ENCODE measurements at regions not wholly inside any gene's neighbourhood (a gene's known extent, or its start where the extent isn't known, plus 50 kb on each side); places are given as distances from the start of the nearest gene placed in this dataset.

DNA sequence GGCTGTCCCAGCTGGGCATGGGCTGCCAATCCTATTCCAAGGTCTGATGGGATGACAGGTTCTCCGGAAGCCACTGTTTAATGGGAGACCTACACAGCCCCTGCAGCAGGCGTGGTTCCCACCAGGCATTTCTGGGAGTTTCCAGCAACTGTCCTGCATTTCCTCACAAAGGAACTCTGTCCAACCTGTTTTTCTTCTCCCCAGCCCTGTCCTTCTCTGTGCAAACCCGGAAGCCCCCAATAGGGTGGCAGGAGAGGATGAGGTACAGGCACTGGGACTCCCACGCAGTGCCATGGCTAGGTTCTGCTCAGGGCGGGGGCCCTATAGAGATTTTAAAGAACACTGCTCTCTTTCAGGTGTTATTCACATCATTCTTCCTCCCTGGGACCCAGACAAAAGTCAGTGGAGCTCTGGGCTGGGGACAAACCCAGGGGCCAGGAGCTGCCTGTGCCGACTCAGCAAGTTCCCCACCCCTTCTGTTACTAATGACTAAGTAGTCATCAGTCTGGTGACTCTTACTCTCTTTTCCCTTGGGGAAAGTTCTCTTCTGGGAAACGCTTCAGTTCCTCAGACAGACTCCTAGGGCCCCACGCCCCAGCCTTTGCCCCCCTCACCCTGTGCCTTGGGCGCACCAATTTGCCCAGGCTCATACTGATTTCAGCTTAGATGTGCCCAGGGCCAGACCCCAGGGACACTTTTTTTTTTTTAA lies 97.7 kb downstream of the CD47 start:
- no peak for DNase-seq (ENCODE audit: extremely low read depth in 1 of 11, low read depth in 9 of 11, low spot score in 4 of 11)

DNA sequence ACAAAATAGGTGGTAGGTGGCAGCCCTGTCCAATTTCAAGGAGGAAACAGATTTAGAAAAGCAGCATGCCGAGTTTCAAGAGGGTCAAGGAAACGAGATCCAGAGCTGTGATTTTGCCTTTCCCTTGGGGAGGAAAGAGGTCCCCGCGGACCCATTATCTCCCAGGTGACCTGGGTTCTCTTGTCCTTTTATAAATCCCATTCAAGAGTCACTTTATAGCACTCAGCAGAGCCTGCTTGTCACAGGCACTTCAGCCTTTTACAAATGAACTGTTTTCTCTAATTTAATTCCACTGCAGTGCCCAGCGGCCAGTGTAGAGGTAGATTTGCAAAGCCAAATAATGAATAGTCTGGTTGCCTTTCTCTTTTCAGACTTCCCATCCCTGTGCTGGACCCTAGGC lies 99.9 kb downstream of the CD47 start:
- no peak for DNase-seq (ENCODE audit: extremely low read depth in 1 of 11, low read depth in 9 of 11, low spot score in 4 of 11)

DNA sequence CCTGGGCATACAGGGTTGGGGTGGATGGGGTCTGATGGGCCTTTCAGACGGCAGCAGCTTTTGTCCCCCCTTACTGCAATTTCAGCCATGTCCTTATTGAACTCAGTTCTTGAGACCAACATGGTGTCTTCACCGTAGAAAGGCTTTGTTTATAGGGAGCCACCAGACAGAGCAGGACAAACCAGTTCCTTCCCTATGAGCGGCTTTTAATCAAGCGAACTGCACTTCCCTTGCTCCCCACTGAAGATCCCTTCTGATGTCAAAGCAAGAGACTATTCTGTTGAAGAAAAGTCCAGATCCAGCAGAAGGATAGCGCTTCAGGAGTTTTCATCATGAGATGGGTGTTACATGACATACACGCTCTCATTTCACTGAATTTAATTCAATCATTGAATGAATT lies 100.4 kb downstream of the CD47 start:
- DNase-seq (ENCODE audit: extremely low read depth in 1 of 11, low read depth in 9 of 11, low spot score in 4 of 11), result no peak

DNA sequence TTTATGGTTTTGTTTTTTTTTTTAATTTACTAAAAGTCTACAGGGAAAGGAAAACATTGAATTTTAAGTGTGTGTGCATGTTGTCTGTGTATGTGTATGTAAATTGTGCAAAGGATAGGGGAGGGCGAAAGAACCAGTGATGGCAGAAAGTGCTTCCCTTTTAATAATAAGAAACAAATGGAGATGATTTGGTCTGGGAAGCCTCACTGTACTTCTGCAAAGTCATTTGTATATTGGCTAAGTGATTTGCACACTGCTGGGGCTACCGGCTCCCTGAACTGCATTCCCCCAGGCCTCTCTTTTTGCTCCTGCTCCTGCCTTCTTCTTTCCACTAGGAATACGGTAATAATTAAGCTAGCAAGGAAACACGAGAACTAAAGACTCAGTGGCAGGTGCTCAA lies 101.2 kb downstream of the CD47 start:
- DNase-seq (ENCODE audit: extremely low read depth in 1 of 11, low read depth in 9 of 11, low spot score in 4 of 11), result no peak

DNA sequence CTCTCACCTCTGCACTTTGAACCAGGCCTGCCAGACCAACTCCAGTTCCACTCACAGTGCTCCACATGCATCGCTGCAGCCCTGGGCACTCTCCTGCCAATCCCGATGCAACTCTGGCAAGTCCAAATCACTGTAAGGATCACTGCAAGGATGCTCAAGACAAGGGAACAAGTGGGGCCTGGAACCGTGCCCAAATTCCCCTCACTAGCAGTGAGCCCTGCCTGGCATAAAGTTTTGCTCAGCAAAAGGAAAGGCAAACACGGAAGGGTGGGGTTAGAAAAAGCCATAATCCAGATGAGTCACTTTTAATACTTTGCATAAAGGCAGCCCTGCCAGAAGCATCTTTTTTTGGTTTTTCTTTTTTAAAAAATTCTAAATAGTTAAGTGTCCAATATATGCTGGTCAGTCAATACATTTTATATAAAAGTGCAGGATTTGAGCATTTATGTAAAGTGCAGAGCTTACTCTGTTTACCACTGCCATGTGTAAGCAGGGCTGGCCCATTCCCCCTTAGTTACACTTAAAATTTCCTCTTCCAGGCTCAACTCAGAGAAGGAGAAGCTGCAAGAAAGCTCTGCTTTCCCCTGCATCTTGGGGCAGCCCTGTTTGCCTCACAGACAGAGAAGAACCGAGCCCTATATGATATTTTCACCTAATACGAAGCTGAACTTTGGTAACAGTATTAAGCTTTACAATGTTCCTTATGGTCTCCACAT lies 102.2 kb downstream of the CD47 start:
- no peak for DNase-seq (ENCODE audit: extremely low read depth in 1 of 11, low read depth in 9 of 11, low spot score in 4 of 11)

DNA sequence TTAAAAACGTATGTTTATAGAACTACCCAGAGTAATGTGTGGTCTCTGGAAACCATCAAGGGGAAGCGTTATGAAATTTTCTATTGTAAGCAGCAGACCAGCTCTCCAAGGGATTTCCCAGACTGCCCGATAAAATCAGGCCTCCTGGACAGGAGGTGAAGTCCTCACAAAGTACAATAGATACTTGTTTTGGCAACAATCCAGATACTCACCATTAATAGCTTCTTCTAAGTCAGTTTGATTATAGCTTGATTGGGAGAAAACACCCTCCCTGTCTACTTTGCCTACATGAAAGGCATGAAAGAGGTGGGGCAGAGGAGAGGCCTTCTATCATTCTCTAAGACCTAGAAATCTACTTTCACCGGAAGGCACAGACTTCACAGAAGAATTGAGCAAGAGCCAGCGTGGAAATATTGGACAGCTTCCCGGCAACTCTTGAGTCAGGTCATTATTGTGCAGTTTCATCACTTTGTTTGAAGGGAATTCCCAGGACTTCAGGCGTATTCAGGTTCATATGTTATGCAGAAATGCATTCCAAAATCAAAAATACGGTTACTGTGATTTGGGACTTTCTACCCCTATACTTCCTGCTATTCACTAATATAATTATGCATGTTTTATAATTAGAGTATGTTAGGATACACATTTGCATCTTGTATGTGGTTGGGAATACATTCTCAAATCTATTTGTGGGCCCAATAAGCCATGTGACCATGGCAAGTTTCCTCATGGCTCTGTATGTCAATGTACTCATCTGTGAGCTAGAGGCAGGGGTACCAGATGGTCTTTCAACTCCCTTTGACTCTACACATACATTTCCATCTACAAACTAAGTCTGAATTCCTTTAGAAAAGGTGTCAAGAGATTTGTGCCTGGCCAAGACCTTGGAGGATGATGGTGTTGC lies 103.5 kb downstream of the CD47 start:
- peak in 2 of 11 donors; percentile 21 to 28 for DNase-seq (ENCODE audit: extremely low read depth in 1 of 11, low read depth in 9 of 11, low spot score in 4 of 11)

DNA sequence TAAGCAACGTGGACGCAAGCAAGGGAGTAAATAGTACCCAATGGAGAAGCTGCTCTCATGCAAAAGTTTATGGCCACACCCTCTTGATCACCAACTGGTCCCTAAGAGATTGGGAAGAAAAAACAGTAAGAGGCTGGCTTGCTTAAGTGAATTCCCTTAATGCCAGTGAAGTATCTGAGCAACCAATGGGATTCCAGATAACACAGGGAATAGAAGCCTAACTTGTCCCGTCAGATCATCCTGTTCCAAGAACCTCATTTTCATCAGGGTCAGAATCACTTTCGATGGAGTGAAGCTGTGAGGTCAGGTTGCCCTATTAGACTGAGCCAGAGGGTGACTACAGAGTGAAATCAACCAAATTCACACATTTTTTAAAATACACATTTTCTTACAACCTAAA lies 104.3 kb downstream of the CD47 start:
- DNase-seq (ENCODE audit: extremely low read depth in 1 of 11, low read depth in 9 of 11, low spot score in 4 of 11), result no peak

DNA sequence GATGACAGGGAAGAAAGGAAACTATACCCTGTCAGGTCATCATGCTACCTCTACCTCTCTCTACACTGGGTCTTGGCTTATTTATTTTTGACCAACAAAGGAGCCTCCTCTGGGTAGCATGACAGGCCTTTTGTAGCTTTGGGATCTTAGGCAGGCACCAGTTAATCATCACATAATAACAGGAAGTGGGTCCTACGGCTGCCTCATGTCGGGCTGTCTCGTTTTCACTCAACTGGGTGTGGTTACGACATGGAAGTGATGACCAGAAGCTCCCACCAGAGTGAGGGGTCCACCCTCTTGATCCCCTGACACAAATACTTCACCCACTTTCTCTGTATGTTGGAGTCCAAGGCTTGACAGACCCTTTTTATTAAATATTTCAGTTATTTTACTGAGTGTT lies 105.3 kb downstream of the CD47 start:
- no peak for DNase-seq (ENCODE audit: extremely low read depth in 1 of 11, low read depth in 9 of 11, low spot score in 4 of 11)

DNA sequence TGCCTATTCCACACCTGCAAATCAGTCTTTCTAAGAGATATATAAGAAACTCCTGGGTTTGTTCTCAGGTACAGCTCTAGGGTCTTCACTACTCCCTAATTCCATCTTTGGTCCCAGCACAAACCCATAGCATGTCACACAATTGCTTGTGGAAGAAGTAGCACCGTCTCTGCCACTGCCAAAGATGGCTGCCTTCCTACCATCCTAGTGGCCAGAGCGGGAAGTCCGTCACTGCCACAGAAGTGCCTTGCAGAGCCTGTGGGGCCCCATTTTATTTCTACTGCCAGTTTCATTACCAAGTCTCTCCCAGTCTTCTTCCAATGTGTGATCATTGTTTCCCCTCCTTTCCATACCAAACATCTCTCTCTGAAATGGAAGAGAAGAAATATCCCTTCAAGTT lies 107.6 kb downstream of the CD47 start:
- DNase-seq (ENCODE audit: extremely low read depth in 1 of 11, low read depth in 9 of 11, low spot score in 4 of 11), result no peak

DNA sequence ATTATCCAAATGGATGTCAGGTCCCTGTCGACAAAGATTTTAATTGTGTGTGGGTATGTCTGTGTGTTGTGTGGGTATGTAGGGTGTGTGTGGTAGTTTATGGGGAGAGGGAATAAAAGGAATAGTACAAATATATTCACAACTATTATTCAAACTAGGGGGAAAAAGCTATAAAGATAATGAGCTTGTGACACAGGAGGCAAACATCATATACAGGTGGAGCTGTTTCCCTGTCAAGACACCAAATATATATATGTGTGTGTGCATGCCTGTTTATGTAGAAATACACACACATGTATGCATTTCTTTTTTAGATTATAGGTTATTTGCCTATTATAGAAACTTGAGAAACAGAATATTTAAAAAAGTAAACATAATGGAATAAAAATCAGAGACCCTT lies 108.7 kb downstream of the CD47 start:
- DNase-seq (ENCODE audit: extremely low read depth in 1 of 11, low read depth in 9 of 11, low spot score in 4 of 11), result no peak

DNA sequence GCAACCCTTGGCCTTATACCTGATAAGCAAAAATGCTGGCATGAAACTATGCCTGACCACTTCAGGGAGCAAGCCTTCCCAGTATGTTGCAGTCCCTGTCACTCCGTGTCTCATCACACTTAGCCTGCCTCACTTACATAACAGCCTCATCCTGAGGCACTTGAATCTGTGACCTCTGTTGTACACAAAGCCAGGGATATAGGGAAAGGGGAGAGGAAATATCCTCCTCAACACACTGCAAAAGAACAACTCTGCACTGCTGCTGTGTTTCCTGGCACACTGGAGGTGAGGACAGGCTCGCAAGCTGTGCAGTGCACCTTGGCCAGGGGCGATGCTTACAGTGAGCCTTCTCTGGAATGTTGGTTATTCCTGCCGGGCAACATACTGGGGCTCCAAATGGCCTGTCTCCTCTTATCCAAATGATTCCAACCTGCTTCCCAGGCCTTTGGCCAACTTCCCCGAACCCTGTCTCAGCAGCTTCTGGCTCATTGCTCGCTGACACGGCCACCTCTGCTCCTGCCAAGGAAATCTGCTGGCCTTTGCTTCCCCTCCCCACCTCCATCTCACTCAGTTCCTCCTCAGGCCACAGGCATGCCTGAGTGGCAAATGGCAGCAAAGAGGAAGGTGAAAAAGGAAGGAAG lies 109.2 kb downstream of the CD47 start:
- no peak for DNase-seq (ENCODE audit: extremely low read depth in 1 of 11, low read depth in 9 of 11, low spot score in 4 of 11)

DNA sequence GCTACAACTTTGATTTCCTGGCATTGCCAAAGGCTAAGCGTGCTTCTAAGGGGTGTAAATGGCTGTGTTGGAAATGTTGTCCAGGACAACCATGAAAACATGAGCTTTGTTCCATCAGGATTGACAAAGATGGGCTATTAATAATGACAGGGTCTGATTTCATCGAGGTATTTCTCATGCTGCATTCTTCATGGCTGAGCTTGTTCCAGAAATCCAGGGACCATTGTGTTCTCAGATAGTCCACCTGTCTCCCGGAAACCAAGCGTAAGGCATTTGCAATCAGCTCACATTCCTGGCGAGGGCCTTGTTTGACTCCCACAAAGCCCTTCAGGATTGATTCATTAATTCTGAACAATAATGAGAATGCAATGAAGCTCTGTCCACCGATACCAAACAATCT lies 111.3 kb downstream of the CD47 start:
- no peak for DNase-seq (ENCODE audit: extremely low read depth in 1 of 11, low read depth in 9 of 11, low spot score in 4 of 11)

DNA sequence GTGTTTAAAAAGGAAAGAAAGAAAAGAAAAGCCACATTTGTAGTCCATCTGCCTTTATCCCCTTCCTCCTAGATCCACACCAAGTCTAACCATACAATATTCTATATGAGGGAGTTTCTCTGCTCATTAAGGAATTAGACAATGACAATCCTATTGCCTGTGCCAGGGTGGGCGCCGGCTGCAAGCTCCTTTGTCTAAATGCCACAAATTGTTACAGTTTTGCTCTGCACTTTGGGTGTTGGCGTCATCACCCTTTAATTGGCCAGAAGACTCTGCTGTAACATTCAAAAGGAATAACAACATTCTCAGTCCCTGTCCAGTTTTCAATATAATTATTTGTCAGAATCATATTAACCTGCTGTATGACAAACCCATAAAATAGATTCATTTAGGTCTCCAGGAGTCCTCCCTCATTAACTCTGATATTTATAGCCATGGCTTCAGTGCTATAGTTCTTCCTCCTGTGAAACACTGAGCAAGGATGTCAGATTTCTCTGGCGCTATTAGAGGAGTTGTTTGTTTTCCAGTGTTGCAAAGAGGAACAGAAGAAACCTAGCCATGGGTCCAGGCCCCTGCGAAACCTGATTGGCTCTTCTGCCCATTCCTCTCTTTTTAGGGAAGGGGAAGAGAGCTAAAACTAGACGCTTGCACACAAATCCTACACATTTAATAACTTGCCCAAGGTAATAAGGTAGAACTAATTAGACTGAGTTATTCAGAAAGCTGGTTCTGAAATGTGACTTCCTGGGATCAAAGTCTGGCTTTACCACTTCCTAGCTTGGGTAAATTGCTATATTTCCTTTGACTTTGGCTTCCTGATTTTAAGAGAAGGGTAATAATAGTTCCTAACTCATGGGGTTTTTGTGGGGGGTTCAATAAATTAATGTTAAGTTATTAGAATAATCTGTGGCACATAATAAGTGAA lies 112.4 kb downstream of the CD47 start:
- peak in 1 of 11 donors; percentile 46 for DNase-seq (ENCODE audit: extremely low read depth in 1 of 11, low read depth in 9 of 11, low spot score in 4 of 11)

DNA sequence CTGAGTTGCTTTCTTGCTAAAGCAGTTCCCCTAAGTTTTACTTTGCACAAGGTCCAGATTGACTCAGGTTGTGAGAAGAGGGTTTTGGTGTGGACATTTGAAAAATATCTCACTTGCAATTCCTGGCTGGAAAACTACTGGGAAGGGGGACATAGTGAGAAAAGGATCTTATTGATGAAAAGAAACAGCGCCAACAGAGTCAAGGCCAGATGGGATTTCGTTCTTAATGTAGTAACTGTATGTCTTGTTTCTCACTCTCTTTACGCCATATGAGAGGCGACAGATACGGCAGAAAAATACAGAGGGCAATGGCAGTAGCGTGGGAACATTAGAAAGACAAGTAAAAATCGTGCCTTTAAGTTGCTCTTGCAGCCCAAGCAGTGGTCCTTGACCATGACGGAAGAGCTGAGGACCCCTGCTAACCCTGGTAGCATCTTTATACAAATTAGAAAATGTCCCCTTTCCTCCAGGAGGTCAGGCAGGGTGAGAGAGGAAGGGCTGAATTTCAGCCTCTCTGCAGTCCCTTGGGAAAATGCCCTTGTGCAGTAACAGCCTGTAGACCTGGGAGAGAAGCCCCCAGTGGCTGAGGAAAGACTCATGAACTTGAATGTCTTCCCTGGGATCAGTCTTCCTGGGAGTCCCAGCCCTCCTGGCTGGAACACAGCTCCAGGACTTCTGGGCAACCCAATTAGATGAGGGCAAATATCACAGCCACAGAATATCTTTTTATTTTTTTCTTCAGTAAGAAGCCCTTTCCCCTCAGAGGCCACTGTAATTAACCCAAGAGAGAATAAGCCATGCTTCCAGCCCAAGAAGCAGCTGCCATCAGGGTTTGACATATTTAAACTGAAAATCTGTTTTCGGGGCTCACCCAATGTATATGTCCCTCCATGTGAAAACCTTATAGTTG lies 113.4 kb downstream of the CD47 start:
- DNase-seq (ENCODE audit: extremely low read depth in 1 of 11, low read depth in 9 of 11, low spot score in 4 of 11), result no peak

DNA sequence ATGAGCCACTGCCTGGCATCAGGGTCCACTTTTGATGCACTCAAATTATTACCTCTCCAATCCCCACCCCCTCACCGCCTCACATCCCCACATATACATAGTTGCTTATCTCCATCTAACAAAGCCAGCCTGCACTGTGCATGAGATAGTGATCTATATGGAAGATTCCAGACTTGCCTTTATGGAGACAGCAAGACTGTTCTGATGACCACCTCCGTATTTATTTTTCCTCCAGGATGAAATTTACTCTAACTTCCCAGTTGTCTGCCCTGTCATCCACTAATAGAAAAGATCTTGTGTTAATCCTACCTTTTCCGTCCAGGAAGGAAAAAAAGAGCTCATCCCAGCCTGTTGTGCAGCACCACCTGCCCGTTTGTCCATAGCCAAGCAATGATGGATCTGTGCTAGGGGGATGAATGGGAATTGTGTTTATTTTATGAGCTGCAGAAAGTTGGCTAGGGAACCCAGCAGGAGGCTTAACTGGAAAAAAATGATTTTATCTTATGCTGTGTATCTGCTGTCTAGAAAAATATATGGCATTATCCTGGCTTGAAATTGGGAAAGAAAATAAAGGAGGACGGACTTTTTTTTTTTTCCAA lies 114.5 kb downstream of the CD47 start:
- DNase-seq (ENCODE audit: extremely low read depth in 1 of 11, low read depth in 9 of 11, low spot score in 4 of 11), result no peak

DNA sequence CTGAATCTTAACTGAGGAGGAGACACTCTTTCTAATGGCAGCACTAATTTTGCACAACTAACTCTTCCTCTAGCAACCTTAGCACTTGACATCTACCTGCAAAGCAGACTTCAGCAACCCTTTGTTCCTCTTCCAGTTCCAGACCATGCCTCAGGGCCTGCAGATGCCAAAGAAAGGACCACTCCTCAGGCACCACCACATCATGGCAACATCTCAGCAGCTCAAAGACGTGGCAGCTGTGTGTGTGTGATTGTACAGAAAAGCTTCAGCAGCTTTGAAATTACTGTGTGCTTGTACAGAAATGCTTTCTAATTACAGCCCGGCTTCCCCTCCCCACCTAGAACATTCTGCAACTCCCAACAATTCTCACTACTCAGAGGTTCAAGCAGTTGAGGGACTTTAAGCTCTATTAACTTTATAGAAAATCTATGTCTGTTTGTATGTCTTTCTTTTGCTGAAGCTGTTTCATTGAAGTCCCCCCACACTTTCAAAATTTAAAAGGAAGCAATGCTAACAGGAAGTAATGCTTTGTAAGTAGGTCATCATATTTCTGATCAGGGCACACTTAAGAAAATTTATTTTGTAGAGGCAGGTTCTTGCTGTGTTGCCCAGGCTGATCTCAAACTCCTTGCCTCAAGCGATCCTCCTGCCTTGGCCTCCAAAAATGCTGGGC lies 115.2 kb downstream of the CD47 start:
- DNase-seq (ENCODE audit: extremely low read depth in 1 of 11, low read depth in 9 of 11, low spot score in 4 of 11), result no peak

DNA sequence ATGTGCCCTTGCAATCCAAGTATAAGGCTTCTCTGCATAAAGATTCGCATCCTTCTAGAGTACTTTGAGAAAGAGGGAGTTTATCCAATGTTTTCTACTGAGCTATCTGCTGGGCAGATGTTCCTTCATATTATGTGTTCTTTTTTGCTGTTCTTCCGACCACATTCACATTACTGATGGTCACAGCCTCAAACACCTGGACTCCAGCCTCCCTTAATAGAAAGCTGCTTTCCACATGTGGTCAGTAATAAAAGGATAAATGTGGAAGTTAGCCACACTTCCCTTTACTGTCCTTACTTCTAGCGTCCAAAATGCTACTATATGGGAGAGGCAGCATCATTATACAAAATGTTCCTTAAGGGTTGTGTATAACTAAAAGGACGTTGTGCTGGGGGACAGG lies 116.9 kb downstream of the CD47 start:
- DNase-seq (ENCODE audit: extremely low read depth in 1 of 11, low read depth in 9 of 11, low spot score in 4 of 11), result no peak

All from renal cortex interstitium (tissue), 11 donors.